ENCODE measurements at regions not wholly inside any gene's neighbourhood (a gene's known extent, or its start where the extent isn't known, plus 50 kb on each side); places are given as distances from the start of the nearest gene placed in this dataset.

- Histone ChIP-seq H3K27ac (ENCODE audit: low read depth in 1 of 2, low read length in 2 of 2) (no peak overlapping the region), H3K27me3 (ENCODE audit: control insufficient read depth in 4 of 4, insufficient read depth in 4 of 4, low read length in 3 of 4) (peaks cover 0 to 4% (median 0%) of the 10 kb centered on the region in 4 donors), H3K4me1 (ENCODE audit: control insufficient read depth in 4 of 4, insufficient read depth in 4 of 4, low read length in 3 of 4) (no peaks in the 10 kb centered on the region), H3K9ac (ENCODE audit: low read depth in 1 of 2, low read length in 2 of 2) (no peak overlapping the region), H3K9me3 (ENCODE audit: control insufficient read depth in 4 of 4, low read length in 3 of 4) (no peaks in the 10 kb centered on the region), H3K36me3 (ENCODE audit: control insufficient read depth in 4 of 4, insufficient read depth in 3 of 4, low read depth in 1 of 4, low read length in 3 of 4) (no peaks in the 10 kb centered on the region), H3K4me3 (ENCODE audit: low read depth in 1 of 3, low read length in 3 of 3) (no peak overlapping the region)
- WGBS = 35% methylated on average over 2 of the region's 2 CpGs
- TF ChIP-seq RAD21 (IDR thresholded peaks at IDR 0.05) (no peak), TAF1 (conservative IDR thresholded peaks at IDR 0.05) (no peak), EGR1 (IDR thresholded peaks at IDR 0.05; ENCODE audit: low read depth in 2 of 2) (no peak), NR2F2 (IDR thresholded peaks at IDR 0.05) (no peak), GABPA (IDR thresholded peaks at IDR 0.05 in 1 of 2, conservative IDR thresholded peaks at IDR 0.05 in 1 of 2) (no peak), ATF3 (IDR thresholded peaks at IDR 0.05) (no peak), FOXA1 (IDR thresholded peaks at IDR 0.05) (no peak), MAX (IDR thresholded peaks at IDR 0.05) (no peak), YY1 (IDR thresholded peaks at IDR 0.05) (no peak), HNF4A (conservative IDR thresholded peaks at IDR 0.05) (no peak), ZBTB33 (IDR thresholded peaks at IDR 0.05) (no peak), FOXA2 (IDR thresholded peaks at IDR 0.05) (no peak), CTCF (IDR thresholded peaks at IDR 0.05; ENCODE audit: low read depth, low read length, missing input control) (no peak), HNF4G (IDR thresholded peaks at IDR 0.05) (no peak), RXRA (IDR thresholded peaks at IDR 0.05) (no peak), JUND (IDR thresholded peaks at IDR 0.05) (no peak), REST (IDR thresholded peaks at IDR 0.05) (no peak), SP1 (IDR thresholded peaks at IDR 0.05) (no peak)
- DNase-seq (ENCODE audit: low spot score) = no peak
Observed at GRCh38 chr7:136399385-136399784, 422.2 kb upstream of the MTPN start.

All from liver (tissue), 8 donors.